ENCODE measurements at regions not wholly inside any gene's neighbourhood (a gene's known extent, or its start where the extent isn't known, plus 50 kb on each side); places are given as distances from the start of the nearest gene placed in this dataset.

DNA sequence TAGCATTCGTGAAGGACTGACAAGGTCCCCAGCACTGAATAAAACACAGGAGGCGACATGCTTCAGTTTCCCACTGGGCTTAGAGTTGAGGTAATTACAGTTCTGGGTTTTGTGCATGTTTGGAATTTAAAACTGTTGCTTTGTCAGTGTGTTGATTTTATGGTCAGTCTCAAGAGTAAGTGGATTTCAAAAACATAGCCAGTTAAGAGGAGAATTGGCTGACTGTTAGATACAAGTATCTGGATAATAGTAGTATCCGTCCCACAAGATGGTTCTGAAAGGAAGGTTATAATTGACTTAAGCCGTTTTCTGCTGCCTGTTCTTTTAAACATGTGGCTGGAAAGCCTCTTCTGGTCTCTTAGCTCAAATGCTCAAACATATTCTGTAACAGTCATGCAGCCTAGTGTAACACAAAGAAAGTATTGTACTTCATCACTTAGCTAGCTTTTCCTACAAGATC lies 170.9 kb downstream of the POLR1F start:
- TF ChIP-seq POLR2A (IDR thresholded peaks at IDR 0.05) (no peak), CTCF (IDR thresholded peaks at IDR 0.05) (no peak)

All from breast epithelium (tissue), 3 donors.